ENCODE measurements at regions not wholly inside any gene's neighbourhood (a gene's known extent, or its start where the extent isn't known, plus 50 kb on each side); places are given as distances from the start of the nearest gene placed in this dataset.

GRCh38 chr9:19577411-19577810 lies 168.6 kb downstream of the ACER2 start:
- Histone ChIP-seq H3K27ac (ENCODE audit: low read length) (no peak overlapping the region), H3K9me2 (replicated peaks; ENCODE audit: low read length) (no peaks in the 10 kb centered on the region), H3F3A (ENCODE audit: low read length, unreplicated experiment) (no peaks in the 10 kb centered on the region), H3K4me3 (ENCODE audit: low read length) (no peak overlapping the region), H3K27me3 (ENCODE audit: low read length) (peaks cover 33% of the 10 kb centered on the region), H3K79me2 (ENCODE audit: low read length) (no peaks in the 10 kb centered on the region), H3K4me2 (ENCODE audit: low read length) (no peak overlapping the region), H4K20me1 (ENCODE audit: low read length) (no peaks in the 10 kb centered on the region), H3K4me1 (ENCODE audit: insufficient read depth, low read length) (no peaks in the 10 kb centered on the region), H2AFZ (ENCODE audit: low read length) (no peak overlapping the region), H3K9ac (ENCODE audit: low read length) (no peak overlapping the region), H3K9me3 (ENCODE audit: low read length) (no peaks in the 10 kb centered on the region), H3K36me3 (ENCODE audit: low read depth, low read length) (no peaks in the 10 kb centered on the region)
- no peak for ATAC-seq
- ChIA-PET POLR2A (ENCODE audit: unreplicated experiment) (no interaction called here), CTCF (no interaction called here)
- no TSS peak for BruUV-seq (replicated peaks)
- DNase-seq, result no peak
- intact Hi-C loops (cut with micrococcal nuclease), result no loop called here
- TF ChIP-seq CTCF (conservative IDR thresholded peaks at IDR 0.05; ENCODE audit: low read depth, low read length) (no peak), EZH2phosphoT487 (IDR thresholded peaks at IDR 0.05; ENCODE audit: borderline replicate concordance, low read length) (no peak), EZH2 (IDR thresholded peaks at IDR 0.05; ENCODE audit: low read length, unreplicated experiment) (no peak)

- Histone ChIP-seq H3K9me3 (ENCODE audit: low read length) (no peaks in the 10 kb centered on the region), H3K27me3 (ENCODE audit: low read length) (no peaks in the 10 kb centered on the region), H4K20me1 (ENCODE audit: low read length) (no peaks in the 10 kb centered on the region)
Observed at GRCh38 chr9:19568946-19569345, 160.1 kb downstream of the ACER2 start.

More at GRCh38 chr9:19568946-19569345, 160.1 kb downstream of the ACER2 start:
- DNase-seq (no peak), ATAC-seq (no peak)
- Histone ChIP-seq H2AFZ (ENCODE audit: low read length) (no peak overlapping the region), H3K27ac (ENCODE audit: low read length) (no peak overlapping the region), H3K4me2 (ENCODE audit: low read length) (no peak overlapping the region), H3F3A (ENCODE audit: low read length, unreplicated experiment) (no peaks in the 10 kb centered on the region), H3K9ac (ENCODE audit: low read length) (no peak overlapping the region), H3K4me3 (ENCODE audit: low read length) (no peak overlapping the region), H3K9me2 (replicated peaks; ENCODE audit: low read length) (no peaks in the 10 kb centered on the region), H3K4me1 (ENCODE audit: insufficient read depth, low read length) (no peaks in the 10 kb centered on the region), H3K36me3 (ENCODE audit: low read depth, low read length) (no peaks in the 10 kb centered on the region), H3K79me2 (ENCODE audit: low read length) (no peaks in the 10 kb centered on the region)
- ChIA-PET CTCF (no interaction called here), POLR2A (ENCODE audit: unreplicated experiment) (no interaction called here)
- TF ChIP-seq EZH2 (IDR thresholded peaks at IDR 0.05; ENCODE audit: low read length, unreplicated experiment), result no peak
- TF ChIP-seq CTCF (conservative IDR thresholded peaks at IDR 0.05; ENCODE audit: low read depth, low read length), result no peak
- no TSS peak for BruUV-seq (replicated peaks)
- intact Hi-C loops (cut with micrococcal nuclease), result no loop called here

Measured in PC-3 (cell line).